Astrocyte (in vitro differentiated cells and primary cell): ENCODE measurements at regions not wholly inside any gene's neighbourhood (a gene's known extent, or its start where the extent isn't known, plus 50 kb on each side); places are given as distances from the start of the nearest gene placed in this dataset.

Source experiments
- DNase-seq: peaks from one replicate; pipeline ENCODE4 v3.0.0-alpha.2; 2010; ENCODE audit warnings: low read depth
- FAIRE-seq: peaks from 2 replicates; lab custom pipeline; 2011; peaks lifted over from hg19 to GRCh38; lab: Jason Lieb, UNC
- H2AFZ ChIP-seq: 2 replicates; pipeline ENCODE4 v1.6.0; 2012; ENCODE audit warnings: low read depth, low read length, inconsistent platforms
- H3K27ac ChIP-seq: 2 replicates; pipeline ENCODE4 v1.5.1; 2011; ENCODE audit warnings: low read depth, low read length, inconsistent platforms
- H3K27me3 ChIP-seq: 2 replicates; pipeline ENCODE4 v1.6.0; 2011; ENCODE audit warnings: low read length, inconsistent platforms; ENCODE audit not compliant: insufficient read depth
- H3K36me3 ChIP-seq: 2 replicates; pipeline ENCODE4 v1.5.1; 2011; ENCODE audit warnings: low read length, inconsistent platforms; ENCODE audit not compliant: insufficient read depth
- H3K4me1 ChIP-seq: 2 replicates; pipeline ENCODE4 v1.5.1; 2011; ENCODE audit warnings: low read length, inconsistent platforms; ENCODE audit not compliant: insufficient read depth
- H3K4me2 ChIP-seq: 2 replicates; pipeline ENCODE4 v1.6.0; 2012; ENCODE audit warnings: low read length, inconsistent platforms
- H3K4me3 ChIP-seq: 2 replicates; pipeline ENCODE4 v1.5.1; 2011; ENCODE audit warnings: low read depth, mild to moderate bottlenecking, low read length, inconsistent platforms; ENCODE audit not compliant: insufficient read depth
- H3K79me2 ChIP-seq: 2 replicates; pipeline ENCODE4 v1.6.0; 2012; ENCODE audit warnings: mild to moderate bottlenecking, low read length, inconsistent platforms; ENCODE audit not compliant: insufficient read depth
- H3K9ac ChIP-seq: 2 replicates; pipeline ENCODE4 v1.6.0; 2012; ENCODE audit warnings: mild to moderate bottlenecking, low read length, inconsistent platforms
- H3K9me3 ChIP-seq: 2 replicates; pipeline ENCODE4 v1.5.1; 2012; ENCODE audit warnings: low read depth, mild to moderate bottlenecking, low read length, inconsistent platforms; ENCODE audit not compliant: insufficient read depth
- H4K20me1 ChIP-seq: 2 replicates; pipeline ENCODE4 v1.6.0; 2012; ENCODE audit warnings: low read length, inconsistent platforms; ENCODE audit not compliant: insufficient read depth
- H3K27ac Mint-ChIP-seq: one replicate; pipeline ENCODE4 v1.8.0; 2021; ENCODE audit warnings: mild to moderate bottlenecking, mixed read lengths; ENCODE audit not compliant: unreplicated experiment
- H3K27me3 Mint-ChIP-seq: one replicate; pipeline ENCODE4 v1.8.0; 2021; ENCODE audit warnings: low read depth, mixed read lengths; ENCODE audit not compliant: unreplicated experiment
- H3K36me3 Mint-ChIP-seq: one replicate; pipeline ENCODE4 v1.8.0; 2021; ENCODE audit warnings: low read depth, mixed read lengths; ENCODE audit not compliant: unreplicated experiment
- H3K4me1 Mint-ChIP-seq: one replicate; pipeline ENCODE4 v1.8.0; 2021; ENCODE audit warnings: low read depth, mixed read lengths; ENCODE audit not compliant: unreplicated experiment
- H3K4me3 Mint-ChIP-seq: one replicate; pipeline ENCODE4 v1.8.0; 2021; ENCODE audit warnings: mild to moderate bottlenecking, moderate library complexity, mixed read lengths; ENCODE audit not compliant: unreplicated experiment
- H3K9me3 Mint-ChIP-seq: one replicate; pipeline ENCODE4 v1.8.0; 2021; ENCODE audit warnings: mild to moderate bottlenecking, mixed read lengths; ENCODE audit not compliant: unreplicated experiment
- CTCF ChIP-seq: IDR thresholded peaks from 2 replicates; pipeline ENCODE4 v1.5.1; 2011; ENCODE audit warnings: low read depth, mild to moderate bottlenecking, inconsistent platforms, low read length, moderate library complexity; ENCODE audit not compliant: insufficient read depth
- EZH2 ChIP-seq: IDR thresholded peaks from 2 replicates; pipeline ENCODE4 v1.6.1; 2012; ENCODE audit warnings: mild to moderate bottlenecking, low read length, inconsistent platforms; ENCODE audit not compliant: insufficient read depth

- DNase-seq (no peak), FAIRE-seq (no peak)
- H3K36me3 ChIP-seq, result no peaks in the 10 kb centered on the region
- H3K4me1 Mint-ChIP-seq, result peaks cover 13% of the 10 kb centered on the region
- no peak overlapping the region for H3K9ac ChIP-seq
- no peak overlapping the region for H3K4me3 ChIP-seq
- H3K27ac Mint-ChIP-seq, result no peak overlapping the region
- H4K20me1 ChIP-seq, result no peaks in the 10 kb centered on the region
- H3K4me1 ChIP-seq, result no peaks in the 10 kb centered on the region
- peaks cover 16% of the 10 kb centered on the region for H3K9me3 Mint-ChIP-seq
- H2AFZ ChIP-seq, result no peak overlapping the region
- no peak overlapping the region for H3K27ac ChIP-seq
- peaks cover 1% of the 10 kb centered on the region for H3K36me3 Mint-ChIP-seq
- H3K27me3 ChIP-seq, result peaks cover 37% of the 10 kb centered on the region
- H3K9me3 ChIP-seq, result peaks cover 11% of the 10 kb centered on the region
- H3K4me3 Mint-ChIP-seq, result no peak overlapping the region
- H3K4me2 ChIP-seq, result no peak overlapping the region
- TF ChIP-seq CTCF, result no peak
- no peak for TF ChIP-seq EZH2
- H3K79me2 ChIP-seq, result no peaks in the 10 kb centered on the region
- H3K27me3 Mint-ChIP-seq, result peaks cover 6% of the 10 kb centered on the region
Measured at GRCh38 chr20:48156951-48157700, 371.8 kb upstream of the SULF2 start.

- no peak for DNase-seq
- peaks cover 7% of the 10 kb centered on the region for H3K27me3 Mint-ChIP-seq
Measured at GRCh38 chr20:48156521-48156920, 371.2 kb upstream of the SULF2 start.

More at GRCh38 chr20:48156521-48156920, 371.2 kb upstream of the SULF2 start:
- TF ChIP-seq EZH2, result no peak
- no peak for TF ChIP-seq CTCF
- Histone ChIP-seq H4K20me1 (no peaks in the 10 kb centered on the region), H3K4me2 (no peak overlapping the region), H3K27ac (no peak overlapping the region), H3K79me2 (no peaks in the 10 kb centered on the region), H2AFZ (no peak overlapping the region), H3K36me3 (no peaks in the 10 kb centered on the region), H3K9ac (no peak overlapping the region), H3K4me1 (no peaks in the 10 kb centered on the region), H3K9me3 (peaks cover 11% of the 10 kb centered on the region), H3K27me3 (peaks cover 43% of the 10 kb centered on the region), H3K4me3 (no peak overlapping the region)
- Mint-ChIP-seq H3K4me1 (peaks cover 13% of the 10 kb centered on the region), H3K4me3 (no peak overlapping the region), H3K9me3 (peaks cover 20% of the 10 kb centered on the region), H3K27ac (no peak overlapping the region), H3K36me3 (peaks cover 1% of the 10 kb centered on the region)
- FAIRE-seq, result no peak
